ENCODE measurements at regions not wholly inside any gene's neighbourhood (a gene's known extent, or its start where the extent isn't known, plus 50 kb on each side); places are given as distances from the start of the nearest gene placed in this dataset.

GRCh38 chr11:114787126-114787525, 108.8 kb downstream of the NXPE2 start:
- no peak for DNase-seq (ENCODE audit: low read depth, low spot score)
- no peaks in the 10 kb centered on the region for H4K20me1 ChIP-seq (ENCODE audit: control insufficient read depth, extremely low read depth, insufficient read depth, low read length)
- dilution Hi-C loops (cut with MboI; ENCODE audit: extremely low pct_ligation_motif_present, low sequenced_read_pairs): no loop called here
- no peak overlapping the region for H3K9ac ChIP-seq (ENCODE audit: control insufficient read depth, extremely low read depth, insufficient read depth, low read length)
- H3K4me1 ChIP-seq (ENCODE audit: control insufficient read depth, extremely low read depth, insufficient read depth, low read length): no peaks in the 10 kb centered on the region
- H3K79me2 ChIP-seq (ENCODE audit: control insufficient read depth, insufficient read depth, low read length): no peaks in the 10 kb centered on the region
- no peak overlapping the region for H3K27ac ChIP-seq (ENCODE audit: control insufficient read depth, insufficient read depth, low read length)
- TF ChIP-seq EZH2 (IDR thresholded peaks at IDR 0.05; ENCODE audit: low read length) (no peak), CTCF (optimal IDR thresholded peaks at IDR 0.05 in 1 of 3, IDR thresholded peaks at IDR 0.05 in 1 of 3, conservative IDR thresholded peaks at IDR 0.05 in 1 of 3; ENCODE audit: extremely low read depth in 1 of 3, insufficient read depth in 2 of 3, low read length in 3 of 3) (no peak)
- no peaks in the 10 kb centered on the region for H3K27me3 ChIP-seq (ENCODE audit: control insufficient read depth, extremely low read depth, insufficient read depth, low read length)
- H3K9me1 ChIP-seq (ENCODE audit: control insufficient read depth, extremely low read depth, insufficient read depth, low read length): no peaks in the 10 kb centered on the region
- FAIRE-seq: no peak
- H3K36me3 ChIP-seq (ENCODE audit: control insufficient read depth in 2 of 2, extremely low read depth in 1 of 2, insufficient read depth in 2 of 2, low read length in 2 of 2): no peaks in the 10 kb centered on the region
- no peak overlapping the region for H2AFZ ChIP-seq (ENCODE audit: control insufficient read depth, low read length)
- H3K4me3 ChIP-seq (ENCODE audit: control insufficient read depth in 2 of 3, extremely low read depth in 1 of 3, insufficient read depth in 2 of 3, low read depth in 1 of 3, low read length in 3 of 3): no peak overlapping the region
- no peaks in the 10 kb centered on the region for H3K9me3 ChIP-seq (ENCODE audit: control insufficient read depth, low read depth, low read length)
- H3K4me2 ChIP-seq (ENCODE audit: control insufficient read depth, extremely low read depth, insufficient read depth, low read depth, low read length): no peak overlapping the region

DNA sequence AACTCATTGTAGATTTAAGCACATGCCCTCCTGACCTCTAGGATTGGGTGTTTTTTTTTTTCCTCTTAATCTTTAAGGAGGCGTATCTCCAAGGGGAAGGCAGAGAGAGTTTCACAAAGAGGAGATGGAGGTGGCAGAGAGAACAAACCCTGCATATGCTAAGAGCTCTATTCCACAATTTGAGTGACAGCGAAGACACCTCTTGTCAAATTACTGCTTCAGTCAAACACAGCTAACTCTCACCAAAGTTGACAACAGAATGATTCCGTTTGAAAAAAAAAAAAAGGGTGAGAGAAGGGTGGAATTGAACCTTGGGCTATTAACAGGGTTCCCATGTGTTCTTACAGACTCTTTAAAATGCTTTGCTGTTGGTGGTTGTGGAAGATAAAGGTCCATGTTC, 112.6 kb downstream of the NXPE2 start:
- H3K4me2 ChIP-seq (ENCODE audit: control insufficient read depth, extremely low read depth, insufficient read depth, low read depth, low read length): no peak overlapping the region
- H3K36me3 ChIP-seq (ENCODE audit: control insufficient read depth in 2 of 2, extremely low read depth in 1 of 2, insufficient read depth in 2 of 2, low read length in 2 of 2): no peaks in the 10 kb centered on the region
- TF ChIP-seq EZH2 (IDR thresholded peaks at IDR 0.05; ENCODE audit: low read length) (no peak), CTCF (optimal IDR thresholded peaks at IDR 0.05 in 1 of 3, IDR thresholded peaks at IDR 0.05 in 1 of 3, conservative IDR thresholded peaks at IDR 0.05 in 1 of 3; ENCODE audit: extremely low read depth in 1 of 3, insufficient read depth in 2 of 3, low read length in 3 of 3) (no peak)
- H2AFZ ChIP-seq (ENCODE audit: control insufficient read depth, low read length): no peak overlapping the region
- dilution Hi-C loops (cut with MboI; ENCODE audit: extremely low pct_ligation_motif_present, low sequenced_read_pairs): no loop called here
- no peaks in the 10 kb centered on the region for H3K9me1 ChIP-seq (ENCODE audit: control insufficient read depth, extremely low read depth, insufficient read depth, low read length)
- no peaks in the 10 kb centered on the region for H3K4me1 ChIP-seq (ENCODE audit: control insufficient read depth, extremely low read depth, insufficient read depth, low read length)
- no peaks in the 10 kb centered on the region for H3K79me2 ChIP-seq (ENCODE audit: control insufficient read depth, insufficient read depth, low read length)
- H3K9ac ChIP-seq (ENCODE audit: control insufficient read depth, extremely low read depth, insufficient read depth, low read length): no peak overlapping the region
- no peaks in the 10 kb centered on the region for H3K9me3 ChIP-seq (ENCODE audit: control insufficient read depth, low read depth, low read length)
- no peaks in the 10 kb centered on the region for H4K20me1 ChIP-seq (ENCODE audit: control insufficient read depth, extremely low read depth, insufficient read depth, low read length)
- FAIRE-seq (no peak), DNase-seq (ENCODE audit: low read depth, low spot score) (no peak)
- H3K27ac ChIP-seq (ENCODE audit: control insufficient read depth, insufficient read depth, low read length): no peak overlapping the region
- no peaks in the 10 kb centered on the region for H3K27me3 ChIP-seq (ENCODE audit: control insufficient read depth, extremely low read depth, insufficient read depth, low read length)
- no peak overlapping the region for H3K4me3 ChIP-seq (ENCODE audit: control insufficient read depth in 2 of 3, extremely low read depth in 1 of 3, insufficient read depth in 2 of 3, low read depth in 1 of 3, low read length in 3 of 3)

Data from keratinocyte (primary cell).